Bronchial epithelial cell (primary cell): ENCODE measurements at regions not wholly inside any gene's neighbourhood (a gene's known extent, or its start where the extent isn't known, plus 50 kb on each side); places are given as distances from the start of the nearest gene placed in this dataset.

ENCODE experiments used
- DNase-seq: peaks from one replicate; pipeline ENCODE4 v3.0.0-alpha.2; 2010; ENCODE audit warnings: low read depth
- FAIRE-seq: peaks from 2 replicates; lab custom pipeline; 2011; peaks lifted over from hg19 to GRCh38; lab: Jason Lieb, UNC
- H3K27me3 ChIP-seq: 2 replicates; pipeline ENCODE4 v1.5.1; 2011; ENCODE audit warnings: low read length; ENCODE audit not compliant: control insufficient read depth, insufficient read depth
- H3K36me3 ChIP-seq: 2 replicates; pipeline ENCODE4 v1.5.1; 2011; ENCODE audit warnings: low read length; ENCODE audit not compliant: control insufficient read depth, insufficient read depth
- H3K4me3 ChIP-seq: 2 replicates; pipeline ENCODE4 v1.5.1; 2011; ENCODE audit warnings: mild to moderate bottlenecking, low read depth, low read length, control low read depth
- CTCF ChIP-seq: IDR thresholded peaks from 2 replicates; pipeline ENCODE4 v1.5.1; 2011; ENCODE audit warnings: mild to moderate bottlenecking, moderate library complexity, low read length, control low read depth, inconsistent platforms; ENCODE audit not compliant: insufficient read depth, severe bottlenecking

- no peak for FAIRE-seq
- Histone ChIP-seq H3K27me3 (no peaks in the 10 kb centered on the region), H3K4me3 (no peak overlapping the region), H3K36me3 (no peaks in the 10 kb centered on the region)
- DNase-seq, result no peak
- TF ChIP-seq CTCF, result no peak
Measured at GRCh38 chr10:83706952-83707582, 432.2 kb upstream of the GHITM start.

- H3K36me3 ChIP-seq, result no peaks in the 10 kb centered on the region
- H3K4me3 ChIP-seq, result no peak overlapping the region
- no peak for DNase-seq
- no peak for FAIRE-seq
- no peaks in the 10 kb centered on the region for H3K27me3 ChIP-seq
- no peak for TF ChIP-seq CTCF
Measured at GRCh38 chr10:83713423-83713822, 425.9 kb upstream of the GHITM start.

- no peak for TF ChIP-seq CTCF
- no peak for FAIRE-seq
- no peak overlapping the region for H3K4me3 ChIP-seq
- no peaks in the 10 kb centered on the region for H3K36me3 ChIP-seq
- DNase-seq, result no peak
- no peaks in the 10 kb centered on the region for H3K27me3 ChIP-seq
Measured at GRCh38 chr10:83723080-83723479, 416.2 kb upstream of the GHITM start.

GRCh38 chr10:83724471-83725241, 414.7 kb upstream of the GHITM start:
- DNase-seq (no peak), FAIRE-seq (no peak)
- H3K27me3 ChIP-seq, result no peaks in the 10 kb centered on the region
- H3K4me3 ChIP-seq, result no peak overlapping the region
- no peak for TF ChIP-seq CTCF
- no peaks in the 10 kb centered on the region for H3K36me3 ChIP-seq

- Histone ChIP-seq H3K27me3 (no peaks in the 10 kb centered on the region), H3K4me3 (no peak overlapping the region), H3K36me3 (no peaks in the 10 kb centered on the region)
- FAIRE-seq (no peak), DNase-seq (no peak)
- TF ChIP-seq CTCF, result no peak
Measured at GRCh38 chr10:83725567-83725966, 413.7 kb upstream of the GHITM start.

- Histone ChIP-seq H3K36me3 (no peaks in the 10 kb centered on the region), H3K27me3 (no peaks in the 10 kb centered on the region), H3K4me3 (no peak overlapping the region)
- no peak for FAIRE-seq
- TF ChIP-seq CTCF, result no peak
- no peak for DNase-seq
Measured at GRCh38 chr10:83734278-83734677, 405.0 kb upstream of the GHITM start.
